Gastroesophageal sphincter (tissue), 3 donors: ENCODE measurements at regions not wholly inside any gene's neighbourhood (a gene's known extent, or its start where the extent isn't known, plus 50 kb on each side); places are given as distances from the start of the nearest gene placed in this dataset.

Experiments used
- EP300 ChIP-seq: sonication (generic); formaldehyde crosslinking; IDR thresholded peaks from one replicate; pipeline ENCODE4 v1.6.1; 2017; ENCODE audit warnings: antibody characterized with exemption, mild to moderate bottlenecking
- POLR2A ChIP-seq, 2 donors: fragments of 450-650 bp; IDR thresholded peaks; one replicate each; pipeline ENCODE4 v1.6.1; 2017; ENCODE audit warnings: antibody characterized with exemption in 2 of 2, mild to moderate bottlenecking in 2 of 2, moderate library complexity in 1 of 2
- TF ChIP-seq, protein P1 (sequence below), 4 experiments: fragments of 200-600 bp in 2 of 4; fragments of 450-650 bp in 2 of 4; sonication (generic) in 1 of 4; IDR thresholded peaks; one replicate each; pipeline ENCODE4 v1.5.1; 2017 to 2019; ENCODE audit warnings: antibody characterized with exemption in 4 of 4, mild to moderate bottlenecking in 2 of 4, moderate library complexity in 2 of 4

DNA sequence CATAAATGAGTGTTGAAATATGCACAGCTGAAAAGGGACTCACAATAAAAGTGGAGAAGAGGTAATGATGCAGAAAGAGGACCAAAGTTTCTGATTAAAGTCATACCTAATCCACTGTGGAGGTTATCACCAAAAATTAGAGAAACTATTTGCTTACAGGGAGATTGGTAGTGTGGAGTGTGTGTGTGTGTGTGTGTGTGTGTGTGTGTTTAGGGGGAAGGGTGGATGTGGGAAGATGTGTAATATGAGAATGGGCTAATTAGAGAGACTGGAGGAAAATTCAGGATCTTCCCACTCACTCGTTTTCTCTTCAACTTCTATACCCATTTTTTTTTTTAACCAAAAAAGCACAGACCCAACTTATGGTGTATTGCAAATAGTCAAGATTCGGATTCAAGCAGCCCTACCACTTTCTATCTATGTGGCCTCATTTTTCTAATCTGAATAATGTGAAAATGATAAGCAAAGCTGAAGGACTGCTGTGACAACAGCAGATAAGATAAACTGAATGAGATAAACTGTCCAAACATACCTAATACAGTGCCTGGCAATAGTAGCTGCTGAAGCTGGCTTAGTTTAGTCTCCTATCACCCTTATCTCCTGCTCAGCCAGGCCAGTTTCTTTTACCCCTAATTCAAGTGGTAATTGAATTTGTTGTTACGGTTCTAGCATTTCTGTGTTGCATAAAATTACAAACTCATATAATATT lies 501.1 kb downstream of the KDM4C start:
- TF ChIP-seq POLR2A (IDR thresholded peaks at IDR 0.05) (no peak), EP300 (no peak)
- TF ChIP-seq, protein P1, sequence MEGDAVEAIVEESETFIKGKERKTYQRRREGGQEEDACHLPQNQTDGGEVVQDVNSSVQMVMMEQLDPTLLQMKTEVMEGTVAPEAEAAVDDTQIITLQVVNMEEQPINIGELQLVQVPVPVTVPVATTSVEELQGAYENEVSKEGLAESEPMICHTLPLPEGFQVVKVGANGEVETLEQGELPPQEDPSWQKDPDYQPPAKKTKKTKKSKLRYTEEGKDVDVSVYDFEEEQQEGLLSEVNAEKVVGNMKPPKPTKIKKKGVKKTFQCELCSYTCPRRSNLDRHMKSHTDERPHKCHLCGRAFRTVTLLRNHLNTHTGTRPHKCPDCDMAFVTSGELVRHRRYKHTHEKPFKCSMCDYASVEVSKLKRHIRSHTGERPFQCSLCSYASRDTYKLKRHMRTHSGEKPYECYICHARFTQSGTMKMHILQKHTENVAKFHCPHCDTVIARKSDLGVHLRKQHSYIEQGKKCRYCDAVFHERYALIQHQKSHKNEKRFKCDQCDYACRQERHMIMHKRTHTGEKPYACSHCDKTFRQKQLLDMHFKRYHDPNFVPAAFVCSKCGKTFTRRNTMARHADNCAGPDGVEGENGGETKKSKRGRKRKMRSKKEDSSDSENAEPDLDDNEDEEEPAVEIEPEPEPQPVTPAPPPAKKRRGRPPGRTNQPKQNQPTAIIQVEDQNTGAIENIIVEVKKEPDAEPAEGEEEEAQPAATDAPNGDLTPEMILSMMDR (IDR thresholded peaks at IDR 0.05): no peak
